Heart right ventricle (tissue), 16 donors: ENCODE measurements at regions not wholly inside any gene's neighbourhood (a gene's known extent, or its start where the extent isn't known, plus 50 kb on each side); places are given as distances from the start of the nearest gene placed in this dataset.

Experiments used
- ATAC-seq, 8 donors: fragments of 200-7000 bp; cut with Tn5 transposase; one replicate each; pipeline ENCODE4 v1.9.1; 2020; ENCODE audit warnings: mild to moderate bottlenecking in 8 of 8, moderate library complexity in 8 of 8, moderate number of reproducible peaks in 1 of 8
- DNase-seq, 2 donors: peaks; one replicate each; pipeline ENCODE4 v3.0.0-alpha.2; 2020
- H3K27ac ChIP-seq, 10 donors: fragments of 200-600 bp; sonication (generic) in 2 of 10; one replicate each; pipeline versions ENCODE4 v1.5.0 to v1.8.0; 2020 to 2022; ENCODE audit warnings: mild to moderate bottlenecking in 3 of 10
- H3K27me3 ChIP-seq, 7 donors: fragments of 200-600 bp; one replicate each; pipeline ENCODE4 v1.8.0; 2021 to 2022; ENCODE audit warnings: mild to moderate bottlenecking in 2 of 7
- H3K36me3 ChIP-seq, 9 donors: fragments of 200-600 bp; sonication (generic) in 1 of 9; one replicate each; pipeline versions ENCODE4 v1.5.0 to v1.8.0; 2020 to 2022; ENCODE audit warnings: mild to moderate bottlenecking in 2 of 9
- H3K4me1 ChIP-seq, 9 donors: fragments of 200-600 bp; sonication (generic) in 1 of 9; one replicate each; pipeline versions ENCODE4 v1.5.0 to v1.8.0; 2020 to 2022; ENCODE audit warnings: mild to moderate bottlenecking in 4 of 9
- H3K4me3 ChIP-seq, 10 donors: fragments of 200-600 bp; sonication (generic) in 2 of 10; one replicate each; pipeline versions ENCODE4 v1.5.0 to v1.8.0; 2020 to 2022; ENCODE audit warnings: mild to moderate bottlenecking in 7 of 10, moderate library complexity in 2 of 10
- H3K9me3 ChIP-seq, 11 donors: fragments of 200-600 bp in 10 of 11; sonication (generic) in 2 of 11; one replicate each; pipeline versions ENCODE4 v1.5.0 to v1.8.0; 2013 to 2022; ENCODE audit warnings: mild to moderate bottlenecking in 2 of 11, control low read depth in 1 of 11, moderate library complexity in 1 of 11
- CTCF ChIP-seq, 9 donors: fragments of 200-600 bp; sonication (generic) in 2 of 9; IDR thresholded peaks; one replicate each; pipeline versions ENCODE4 v1.5.0 to v1.8.0; 2021 to 2022; ENCODE audit warnings: antibody characterized with exemption in 9 of 9, mild to moderate bottlenecking in 5 of 9, moderate library complexity in 1 of 9
- WGBS, 2 donors: extraction: QIAGEN DNeasy Blood & Tissue Kit; methylation state at CpG; one replicate each; pipeline ENCODE4 v1.1.7; 2013; ENCODE audit warnings: inconsistent platforms in 1 of 2; 5-methylcytosine and 5-hydroxymethylcytosine counted together
- intact Hi-C, 10 donors: fragments of 100-400 bp; cut with DNase I; formaldehyde crosslinking; loops; one replicate each; pipeline versions ENCODE4 v1.11.1 to v1.14.2; 2022
- donor health status: Arrhythmogenic right ventricular cardiomyopathy.
- donor health status: ischemic (EF 13 %, LVEDD 7.1; RV severe dilation, severe dysfunction).
- donor health status: healthy with polysubstance abuse.
- donor health status: DM: no; HTN: yes; CAD: no.
- donor health status: DM: no; HTN: no; CAD: no.
- donor health status: ischemic (EF 25% LVEDD 6.9; RV normal size, moderate dysfunction).
- donor health status: ischemic (EF 25% LVEDD 5.7; RV mildly dilated, moderate dysfunction).
- donor health status: healthy.
- donor health status: DM: yes; HTN: yes; CAD: no.
- donor health status: Ischemic cardiomyopathy.
- donor health status: ischemic (EF 35%, LVEDD 5.7; RV mildly dilated, moderate dysfunction).
- donor health status: nonischemic (EF 11% LVEDD 7.7; RV severe dilation, severe dysfunction).
- donor health status: DM: yes; HTN: yes; CAD: no.
- donor health status: PGD.
- donor health status: ischemic (EF 29% LVEDD 5.4; RV normal size, mild dysfunction).
- donor health status: nonischemic (EF 23%, LVEDD 6.1; RV moderate dilation, normal function).

GRCh38 chr22:48753752-48754517, 1073.7 kb downstream of the BRD1 start:
- intact Hi-C loops: no loop called here
- H3K36me3 ChIP-seq: no peaks in the 10 kb centered on the region
- no peak for TF ChIP-seq CTCF (IDR thresholded peaks at IDR 0.05)
- peaks cover 0 to 36% (median 7%) of the 10 kb centered on the region in 7 donors for H3K27me3 ChIP-seq
- no peak overlapping the region for H3K27ac ChIP-seq
- 81 to 88% methylated on average over 22 to 25 of the region's 25 CpGs for WGBS, 2 donors
- no peak overlapping the region for H3K4me3 ChIP-seq
- H3K9me3 ChIP-seq: no peaks in the 10 kb centered on the region
- DNase-seq (no peak), ATAC-seq (no peak)
- no peaks in the 10 kb centered on the region for H3K4me1 ChIP-seq

- DNase-seq (no peak), ATAC-seq (no peak)
- H3K4me1 ChIP-seq: no peaks in the 10 kb centered on the region
- no peaks in the 10 kb centered on the region for H3K36me3 ChIP-seq
- intact Hi-C loops: no loop called here
- no peak overlapping the region for H3K4me3 ChIP-seq
- no peaks in the 10 kb centered on the region for H3K9me3 ChIP-seq
- peaks cover 0 to 32% (median 7%) of the 10 kb centered on the region in 7 donors for H3K27me3 ChIP-seq
- WGBS, 2 donors: 86 to 89% methylated on average over 10 of the region's 10 CpGs
- H3K27ac ChIP-seq: no peak overlapping the region
- TF ChIP-seq CTCF (IDR thresholded peaks at IDR 0.05): no peak
These were observed 1074.3 kb downstream of the BRD1 start for GRCh38 chr22:48753381-48753730.

GRCh38 chr22:48752451-48753380, 1075.0 kb downstream of the BRD1 start:
- ATAC-seq: no peak
- DNase-seq: no peak
- Histone ChIP-seq H3K27me3 (peaks cover 0 to 29% (median 7%) of the 10 kb centered on the region in 7 donors), H3K27ac (no peak overlapping the region), H3K9me3 (no peaks in the 10 kb centered on the region), H3K4me3 (no peak overlapping the region), H3K4me1 (no peaks in the 10 kb centered on the region), H3K36me3 (no peaks in the 10 kb centered on the region)
- WGBS, 2 donors: 72 to 76% methylated on average over 22 of the region's 22 CpGs
- TF ChIP-seq CTCF (IDR thresholded peaks at IDR 0.05): no peak
- intact Hi-C loops: no loop called here

- ATAC-seq (no peak), DNase-seq (no peak)
- peaks cover 0 to 25% (median 7%) of the 10 kb centered on the region in 7 donors for H3K27me3 ChIP-seq
- no peaks in the 10 kb centered on the region for H3K9me3 ChIP-seq
- intact Hi-C loops: no loop called here
- H3K36me3 ChIP-seq: no peaks in the 10 kb centered on the region
- H3K27ac ChIP-seq: no peak overlapping the region
- 83 to 86% methylated on average over 26 of the region's 26 CpGs for WGBS, 2 donors
- TF ChIP-seq CTCF (IDR thresholded peaks at IDR 0.05): no peak
- no peaks in the 10 kb centered on the region for H3K4me1 ChIP-seq
- no peak overlapping the region for H3K4me3 ChIP-seq
These were observed 1075.9 kb downstream of the BRD1 start for GRCh38 chr22:48751539-48752437.
